NCI-H1436 (cell line): ENCODE measurements at regions not wholly inside any gene's neighbourhood (a gene's known extent, or its start where the extent isn't known, plus 50 kb on each side); places are given as distances from the start of the nearest gene placed in this dataset.

Experiments used
- DNase-seq: peaks from one replicate; lab custom pipeline; 2025; lab: John Stamatoyannopoulos, UW

DNA sequence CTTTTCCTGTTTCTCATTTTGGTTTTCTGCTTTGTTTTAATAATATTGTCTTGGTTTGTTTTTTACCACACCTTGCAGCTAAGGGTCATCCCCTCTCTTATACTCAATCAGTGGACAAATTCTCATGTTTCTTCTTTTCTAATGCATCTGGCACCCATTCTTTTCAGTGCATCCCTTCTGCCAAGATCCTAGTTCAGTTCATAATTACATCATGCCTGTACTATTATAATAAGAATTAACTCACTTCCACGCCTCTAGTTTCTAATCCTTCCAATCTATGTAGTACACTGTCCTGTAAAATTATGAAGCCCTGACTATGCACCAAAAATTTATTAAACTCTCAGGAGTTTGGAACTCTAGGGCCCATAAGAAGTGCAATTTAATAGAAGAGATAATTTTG is 126.1 kb downstream of the FAT4 start:
- no peak for DNase-seq

DNA sequence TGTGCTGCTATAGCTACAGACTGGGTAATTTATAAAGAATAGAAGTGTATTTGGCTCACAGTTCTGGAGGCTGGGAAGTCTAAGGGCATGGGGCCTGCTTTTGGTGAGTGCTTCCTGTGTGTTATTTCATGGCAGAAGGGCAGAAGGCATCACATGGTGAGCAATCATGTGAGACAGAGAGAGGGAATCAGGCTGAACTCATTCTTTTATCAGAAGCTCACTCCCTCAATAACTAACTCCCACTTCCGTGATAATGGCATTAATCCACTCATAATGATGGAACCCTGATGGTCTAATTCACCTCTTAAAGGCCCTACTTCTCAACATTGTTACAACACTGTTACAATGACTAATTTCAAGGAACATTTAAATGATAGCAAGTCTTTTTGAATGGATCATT is 129.4 kb downstream of the FAT4 start:
- DNase-seq = no peak

GRCh38 chr4:125445525-125445924 is 130.8 kb downstream of the FAT4 start:
- no peak for DNase-seq

- DNase-seq = no peak
Measured at GRCh38 chr4:125447551-125448290, 133.0 kb downstream of the FAT4 start.

DNA sequence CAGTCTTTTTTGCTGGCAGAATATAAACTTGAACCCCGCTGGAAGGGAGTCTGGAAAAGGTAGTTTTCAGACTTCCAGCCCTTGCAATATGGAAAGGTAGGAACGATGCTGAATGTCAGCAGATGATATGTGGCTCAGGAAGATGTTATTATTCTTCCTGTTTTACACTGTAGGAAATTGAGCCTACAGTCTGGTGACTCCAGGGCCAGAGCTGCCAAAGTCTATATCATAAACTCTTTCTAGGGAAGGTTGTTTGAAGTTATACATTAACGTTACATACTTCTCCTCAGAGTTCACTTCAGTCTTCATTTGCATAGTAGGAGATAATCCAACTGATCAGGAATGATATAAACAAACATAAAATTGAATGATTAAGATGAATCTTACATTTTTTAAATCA is 141.3 kb downstream of the FAT4 start:
- no peak for DNase-seq

GRCh38 chr4:125459531-125459930 is 144.8 kb downstream of the FAT4 start:
- DNase-seq = no peak

DNA sequence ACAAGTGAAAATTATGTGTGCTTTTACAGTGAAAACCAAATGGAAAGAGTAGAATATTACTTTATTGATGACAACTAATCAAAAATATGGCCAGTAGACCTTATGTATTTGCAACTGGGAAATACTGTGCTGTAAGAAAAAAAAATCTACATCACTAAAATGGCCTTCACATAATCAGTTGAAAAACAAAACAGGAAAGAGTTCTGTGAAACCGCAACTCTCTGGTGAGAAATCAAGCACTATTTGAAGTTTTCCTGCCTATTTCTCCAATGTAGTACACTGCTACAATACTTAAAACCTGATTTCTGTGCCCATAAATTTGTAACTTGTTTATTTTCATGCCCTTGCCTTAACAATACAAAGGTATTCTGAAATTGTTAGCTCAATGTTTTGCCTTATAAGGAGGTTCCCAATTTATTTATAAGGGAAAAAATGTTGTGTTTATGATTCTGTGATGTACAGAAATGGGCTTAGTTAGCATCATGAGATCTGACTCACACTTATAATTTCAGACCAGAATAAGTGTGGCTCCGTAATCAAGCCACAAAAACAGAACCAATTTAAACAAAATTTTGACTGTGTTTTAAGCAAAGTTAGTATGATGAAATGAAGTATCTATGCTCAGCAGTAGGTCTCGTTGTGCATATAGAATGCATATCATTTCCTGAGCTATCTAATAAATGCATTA is 147.1 kb downstream of the FAT4 start:
- no peak for DNase-seq

GRCh38 chr4:125464146-125464545 is 149.4 kb downstream of the FAT4 start:
- DNase-seq = no peak

GRCh38 chr4:125481334-125482045 is 166.7 kb downstream of the FAT4 start:
- no peak for DNase-seq

- DNase-seq = no peak
Measured at GRCh38 chr4:125482822-125483221, 168.1 kb downstream of the FAT4 start.

DNA sequence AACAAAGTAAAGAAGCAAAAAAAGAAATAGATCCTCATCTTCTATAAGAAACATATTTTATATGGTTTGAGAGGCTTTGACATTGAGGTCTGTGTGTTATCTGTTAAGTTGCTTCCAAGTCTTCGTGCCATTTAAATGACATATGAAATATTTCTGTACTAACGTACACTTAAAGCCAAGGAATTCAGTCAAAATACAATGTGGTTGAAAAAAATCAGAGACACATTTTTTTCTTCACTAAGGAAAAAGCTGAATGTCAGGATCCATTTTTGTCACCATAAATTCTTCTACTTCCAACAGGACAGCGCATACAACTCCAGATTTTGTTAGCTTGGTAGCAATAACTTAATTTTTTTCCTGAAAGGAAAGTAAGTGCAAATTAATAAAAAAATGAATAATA is 168.5 kb downstream of the FAT4 start:
- no peak for DNase-seq

DNA sequence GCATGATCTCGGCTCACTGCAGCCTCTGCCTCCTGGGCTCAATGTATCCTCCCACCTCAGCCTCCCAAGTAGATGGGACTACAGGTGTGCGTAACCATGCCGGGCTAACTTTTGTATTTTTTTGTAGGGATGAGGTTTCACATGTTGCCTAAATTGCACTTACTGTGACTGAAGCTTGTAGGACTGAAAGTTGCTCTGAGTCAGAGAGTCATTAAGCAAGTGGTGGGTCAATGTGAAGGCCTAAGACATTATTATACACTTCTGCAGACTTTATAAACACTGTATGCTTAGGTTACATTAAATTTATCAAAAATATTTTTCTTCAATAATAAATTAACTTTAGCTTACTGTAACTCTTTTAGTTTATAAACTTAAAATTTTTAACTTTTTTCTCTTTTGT is 170.2 kb downstream of the FAT4 start:
- DNase-seq = no peak

- no peak for DNase-seq
Measured at GRCh38 chr4:125486351-125486750, 171.6 kb downstream of the FAT4 start.

- no peak for DNase-seq
Measured at GRCh38 chr4:125489952-125490690, 175.4 kb downstream of the FAT4 start.

DNA sequence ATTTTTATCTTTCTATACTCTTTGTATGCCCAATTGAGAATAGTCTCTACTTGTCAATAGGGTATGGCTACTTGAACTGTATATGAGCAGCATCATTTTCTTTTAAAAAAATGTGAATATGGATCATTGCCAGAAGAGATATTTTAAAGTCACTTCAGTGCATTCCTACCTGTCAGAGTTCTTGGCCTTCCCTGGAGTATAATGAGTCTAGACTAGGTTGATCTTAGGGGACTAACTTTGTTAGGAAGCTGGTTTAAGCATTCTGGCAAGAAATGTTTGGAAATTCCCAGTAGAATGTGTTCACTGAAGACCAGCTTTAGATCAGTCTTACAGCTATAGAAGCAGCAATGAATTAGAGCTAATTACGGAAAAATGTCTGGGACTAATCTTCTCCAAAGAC is 178.2 kb downstream of the FAT4 start:
- DNase-seq = no peak

GRCh38 chr4:125497861-125498260 is 183.1 kb downstream of the FAT4 start:
- DNase-seq = no peak

DNA sequence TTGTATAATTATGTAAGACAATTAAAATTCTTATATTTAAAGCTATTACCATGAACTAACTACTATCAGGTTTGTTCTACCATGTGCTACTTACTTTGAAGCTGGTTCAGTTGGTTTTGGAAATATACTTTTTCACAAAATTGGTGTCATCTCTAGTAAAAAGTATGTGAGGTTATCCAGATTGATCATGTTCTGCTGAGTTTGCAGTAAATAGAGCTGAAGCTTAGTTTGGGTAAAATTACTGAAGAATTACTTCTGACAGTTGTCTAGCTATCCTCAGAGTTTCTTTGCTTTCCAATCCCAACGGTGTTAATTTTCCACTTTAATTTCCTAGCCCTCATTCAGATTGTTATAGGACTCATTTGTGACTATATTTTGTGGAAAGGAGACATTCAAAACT is 184.2 kb downstream of the FAT4 start:
- no peak for DNase-seq

GRCh38 chr4:125501090-125501489 is 186.3 kb downstream of the FAT4 start:
- DNase-seq = no peak

- DNase-seq = no peak
Measured at GRCh38 chr4:125501568-125501967, 186.8 kb downstream of the FAT4 start.

GRCh38 chr4:125505621-125506020 is 190.9 kb downstream of the FAT4 start:
- DNase-seq = no peak

DNA sequence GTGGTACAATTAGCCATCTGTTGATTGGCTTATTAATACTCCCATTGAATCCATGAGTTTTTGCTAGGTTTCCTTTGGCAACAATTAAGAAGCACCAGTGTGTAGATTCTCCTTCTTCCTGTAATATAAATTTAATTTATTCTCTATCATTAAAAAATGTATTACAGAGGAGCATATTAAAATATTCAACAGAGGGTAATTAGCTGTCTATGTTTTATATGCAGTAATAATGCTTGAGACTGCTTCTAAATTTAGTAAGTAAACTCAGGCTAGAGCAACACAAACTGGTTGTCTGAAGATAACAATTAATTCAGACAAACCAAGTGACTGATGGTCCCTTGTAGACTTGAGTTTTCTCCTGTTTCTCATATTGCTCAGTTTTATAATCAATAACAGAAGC is 192.4 kb downstream of the FAT4 start:
- no peak for DNase-seq

DNA sequence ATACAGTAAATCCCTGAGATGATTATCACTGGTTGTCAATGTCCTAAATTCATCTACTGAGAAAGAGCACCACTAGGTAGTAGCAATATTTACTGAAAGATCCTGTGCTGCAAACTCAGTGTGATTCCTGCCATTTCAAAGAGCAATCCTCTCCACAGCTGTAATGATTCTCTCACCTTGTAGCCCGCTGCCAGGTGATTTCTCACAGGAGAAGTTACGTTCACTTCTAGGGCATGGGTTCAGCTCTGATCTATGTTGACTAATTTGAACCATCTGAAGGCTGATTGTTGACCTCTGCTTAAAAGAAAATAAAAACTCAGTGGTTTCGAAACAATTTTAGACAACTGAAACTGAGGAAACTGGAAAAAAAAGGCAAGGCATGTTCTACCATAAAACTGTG is 197.0 kb downstream of the FAT4 start:
- no peak for DNase-seq

- no peak for DNase-seq
Measured at GRCh38 chr4:125515016-125515415, 200.3 kb downstream of the FAT4 start.
